ENCODE measurements at regions not wholly inside any gene's neighbourhood (a gene's known extent, or its start where the extent isn't known, plus 50 kb on each side); places are given as distances from the start of the nearest gene placed in this dataset.
"Not testable (repeated sequence)": the region's sequence is repeated elsewhere in the genome, so short reads cannot be mapped to it uniquely, and the experiment has no call there.

GRCh38 chr1:103953386-103953785 is 203.7 kb downstream of the AMY1C start:
- no peak overlapping the region for H3K27ac Mint-ChIP-seq
- H3K4me3 Mint-ChIP-seq = no peak overlapping the region
- H3K9me3 Mint-ChIP-seq = peaks cover 0 to 2% of the 10 kb centered on the region in 2 donors
- DNase-seq (no peak), ATAC-seq (replicated peaks) (no peak)
- H3K4me1 Mint-ChIP-seq = no peaks in the 10 kb centered on the region
- H3K27me3 Mint-ChIP-seq = no peaks in the 10 kb centered on the region
- no peaks in the 10 kb centered on the region for H3K36me3 Mint-ChIP-seq

DNA sequence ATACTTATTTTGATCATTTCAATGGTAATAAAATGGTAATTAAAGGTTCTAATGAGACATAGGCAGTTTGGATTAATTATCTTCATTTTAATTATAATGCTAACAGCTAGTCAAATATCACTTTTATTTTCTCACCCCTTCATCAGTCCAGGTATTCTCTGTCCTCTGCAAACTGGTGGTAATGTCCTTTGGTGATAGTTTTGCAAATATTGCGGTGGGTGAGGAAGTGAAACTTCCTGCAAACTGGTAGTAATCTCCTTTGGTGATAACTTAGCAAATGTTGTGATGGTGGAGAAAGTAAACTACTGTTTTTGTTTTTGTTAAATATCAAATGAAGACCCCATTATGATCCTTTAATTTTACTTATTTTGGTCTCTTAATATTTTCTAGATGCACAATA is 209.0 kb downstream of the AMY1C start:
- no peak for DNase-seq
- no peak for ATAC-seq (replicated peaks)
- H3K27me3 Mint-ChIP-seq = no peaks in the 10 kb centered on the region
- H3K9me3 Mint-ChIP-seq = peaks cover 3 to 13% of the 10 kb centered on the region in 2 donors
- H3K27ac Mint-ChIP-seq = no peak overlapping the region
- H3K4me3 Mint-ChIP-seq = no peak overlapping the region
- H3K4me1 Mint-ChIP-seq = no peaks in the 10 kb centered on the region
- no peaks in the 10 kb centered on the region for H3K36me3 Mint-ChIP-seq

DNA sequence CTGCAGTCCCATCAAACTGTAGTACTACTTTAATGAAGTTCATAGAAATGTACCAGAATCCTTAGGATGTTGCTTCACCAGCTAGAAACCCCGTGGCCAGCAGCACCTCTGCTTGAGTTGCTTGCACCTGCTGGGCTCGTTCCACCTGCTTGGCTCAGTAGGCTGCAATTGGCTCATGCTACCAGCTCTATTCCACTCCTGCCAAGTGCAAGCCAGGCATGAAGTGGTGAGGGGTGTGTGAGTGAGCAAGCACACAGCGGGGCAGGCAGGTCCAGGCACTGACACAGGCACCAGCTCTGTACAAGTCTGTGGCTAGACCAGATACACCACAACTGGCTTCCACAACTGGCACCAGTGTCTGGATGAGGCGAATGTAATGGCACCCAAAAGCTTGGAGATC is 209.9 kb downstream of the AMY1C start:
- no peaks in the 10 kb centered on the region for H3K36me3 Mint-ChIP-seq
- peaks cover 3 to 13% of the 10 kb centered on the region in 2 donors for H3K9me3 Mint-ChIP-seq
- H3K27me3 Mint-ChIP-seq = no peaks in the 10 kb centered on the region
- H3K27ac Mint-ChIP-seq = no peak overlapping the region
- ATAC-seq (replicated peaks) (no peak), DNase-seq (no peak)
- no peak overlapping the region for H3K4me3 Mint-ChIP-seq
- H3K4me1 Mint-ChIP-seq = no peaks in the 10 kb centered on the region

DNA sequence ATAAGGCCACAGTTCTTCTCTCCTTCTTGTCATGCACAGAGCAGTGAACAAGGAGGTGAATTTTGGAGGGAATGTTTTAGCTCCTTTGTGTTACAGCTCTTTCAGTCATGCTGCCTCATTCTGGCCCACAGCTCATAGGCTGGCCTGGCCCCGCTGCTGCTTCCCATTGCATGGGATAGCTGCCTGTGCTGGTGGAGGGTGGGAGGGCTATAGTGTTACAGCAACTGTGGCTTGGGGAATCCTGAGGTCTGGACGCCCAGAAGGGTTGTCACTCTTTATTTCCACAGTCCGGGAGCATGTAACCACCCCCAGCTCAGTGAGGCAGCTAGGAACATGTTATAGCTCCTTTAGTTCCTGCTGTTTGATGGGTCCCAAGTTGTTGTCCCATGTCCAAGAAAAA is 210.3 kb downstream of the AMY1C start:
- DNase-seq = no peak
- Mint-ChIP-seq H3K36me3 (no peaks in the 10 kb centered on the region), H3K27ac (no peak overlapping the region), H3K9me3 (peaks cover 3 to 13% of the 10 kb centered on the region in 2 donors), H3K4me1 (no peaks in the 10 kb centered on the region), H3K4me3 (no peak overlapping the region), H3K27me3 (no peaks in the 10 kb centered on the region)
- ATAC-seq (replicated peaks) = no peak

DNA sequence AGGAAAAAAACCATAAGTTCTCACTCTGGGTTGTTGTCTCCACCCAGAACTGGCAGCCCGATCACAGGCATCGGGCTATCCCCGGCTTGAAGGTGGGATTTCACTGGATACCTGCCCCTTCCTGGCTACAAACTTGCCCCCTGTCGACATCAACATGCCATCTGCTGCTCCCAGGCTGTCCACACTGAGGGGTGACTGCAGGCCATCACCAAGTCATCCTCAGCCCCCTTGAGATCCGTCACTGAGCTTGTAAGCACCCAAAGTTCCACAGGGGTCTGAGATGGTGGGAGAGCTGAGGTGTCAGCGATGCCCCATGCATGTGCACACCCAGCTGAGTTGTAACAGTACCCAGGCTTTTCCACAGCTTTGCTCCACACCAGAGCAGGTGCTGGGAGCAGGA is 211.0 kb downstream of the AMY1C start:
- no peak overlapping the region for H3K27ac Mint-ChIP-seq
- no peaks in the 10 kb centered on the region for H3K36me3 Mint-ChIP-seq
- H3K9me3 Mint-ChIP-seq = peaks cover 5 to 13% of the 10 kb centered on the region in 2 donors
- H3K27me3 Mint-ChIP-seq = no peaks in the 10 kb centered on the region
- DNase-seq = no peak
- no peaks in the 10 kb centered on the region for H3K4me1 Mint-ChIP-seq
- H3K4me3 Mint-ChIP-seq = no peak overlapping the region
- no peak for ATAC-seq (replicated peaks)

DNA sequence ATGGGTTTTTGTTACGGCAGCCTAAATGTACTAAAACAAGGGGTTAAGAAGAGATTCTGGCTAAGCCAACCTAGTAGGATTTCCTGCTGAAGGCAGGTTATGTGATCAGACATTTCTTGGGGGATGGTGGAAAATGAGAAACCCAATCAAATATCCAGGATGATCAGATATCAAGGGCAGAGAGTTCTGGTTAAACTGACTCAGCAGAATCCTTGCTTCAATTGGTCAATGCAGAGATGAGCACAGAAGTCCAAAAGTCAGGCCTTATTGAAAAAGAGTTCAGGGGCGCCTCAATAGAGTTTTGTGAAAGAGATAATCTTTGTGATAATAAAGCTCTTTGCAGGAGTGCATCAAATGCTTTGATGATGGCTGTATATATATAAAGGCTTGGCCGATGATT is 237.1 kb downstream of the AMY1C start:
- H3K36me3 Mint-ChIP-seq = no peaks in the 10 kb centered on the region
- H3K9me3 Mint-ChIP-seq = peaks cover 0 to 2% of the 10 kb centered on the region in 2 donors
- H3K4me1 Mint-ChIP-seq = no peaks in the 10 kb centered on the region
- DNase-seq = no peak
- no peaks in the 10 kb centered on the region for H3K27me3 Mint-ChIP-seq
- H3K27ac Mint-ChIP-seq = no peak overlapping the region
- ATAC-seq (replicated peaks) = no peak
- no peak overlapping the region for H3K4me3 Mint-ChIP-seq

DNA sequence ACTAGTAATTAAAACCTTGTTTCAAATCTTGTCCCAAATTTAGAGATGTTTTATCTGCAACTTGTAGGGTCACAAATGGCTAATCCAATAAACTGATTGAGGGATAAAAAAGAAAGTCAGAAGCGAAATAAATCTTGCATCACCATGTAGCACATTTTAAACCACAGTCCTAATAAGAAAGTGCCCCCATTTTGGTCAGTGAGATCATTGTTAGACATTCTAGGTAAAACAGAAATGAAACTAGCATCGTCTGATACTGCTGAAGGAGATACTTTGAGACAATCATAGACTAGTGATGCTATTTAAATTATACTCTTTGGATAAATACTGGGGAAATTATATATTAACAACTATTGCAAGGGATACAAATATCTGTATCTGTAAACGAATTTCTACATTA is 247.9 kb downstream of the AMY1C start:
- no peak for ATAC-seq (replicated peaks)
- no peak for DNase-seq
- peaks cover 0 to 2% of the 10 kb centered on the region in 2 donors for H3K9me3 Mint-ChIP-seq
- no peaks in the 10 kb centered on the region for H3K4me1 Mint-ChIP-seq
- H3K27ac Mint-ChIP-seq = no peak overlapping the region
- H3K4me3 Mint-ChIP-seq = no peak overlapping the region
- no peaks in the 10 kb centered on the region for H3K27me3 Mint-ChIP-seq
- H3K36me3 Mint-ChIP-seq = no peaks in the 10 kb centered on the region

- H3K27me3 Mint-ChIP-seq = no peaks in the 10 kb centered on the region
- H3K4me1 Mint-ChIP-seq = no peaks in the 10 kb centered on the region
- H3K27ac Mint-ChIP-seq = no peak overlapping the region
- peak; percentile 29 to 33 for ATAC-seq (replicated peaks)
- no peak for DNase-seq
- H3K36me3 Mint-ChIP-seq = no peaks in the 10 kb centered on the region
- H3K4me3 Mint-ChIP-seq = no peak overlapping the region
- peaks cover 3 to 4% of the 10 kb centered on the region in 2 donors for H3K9me3 Mint-ChIP-seq
These were observed 269.4 kb downstream of the AMY1C start for GRCh38 chr1:104018922-104019674.

DNA sequence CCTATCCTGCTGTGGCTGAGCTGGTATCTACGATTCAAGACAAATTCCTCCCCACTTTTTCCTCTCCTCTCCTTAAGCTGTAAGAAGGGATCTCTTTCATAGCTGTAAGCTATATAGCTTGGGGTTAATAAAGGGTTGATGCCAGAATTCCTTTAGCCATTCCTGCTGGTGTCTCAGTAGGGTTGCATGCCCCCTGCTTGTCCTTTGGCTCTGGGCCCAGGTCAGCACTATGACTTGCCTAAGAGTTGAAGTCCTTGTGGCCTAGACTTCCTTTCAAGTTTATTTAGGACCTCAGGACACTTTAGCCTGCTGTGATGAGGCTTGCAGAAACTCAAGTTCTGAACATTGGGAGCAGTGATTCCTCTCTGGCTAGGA is 270.0 kb downstream of the AMY1C start:
- Mint-ChIP-seq H3K36me3 (no peaks in the 10 kb centered on the region), H3K27ac (no peak overlapping the region), H3K4me3 (no peak overlapping the region), H3K9me3 (peaks cover 4 to 5% of the 10 kb centered on the region in 2 donors), H3K4me1 (no peaks in the 10 kb centered on the region), H3K27me3 (no peaks in the 10 kb centered on the region)
- no peak for DNase-seq
- ATAC-seq (replicated peaks) = no peak

DNA sequence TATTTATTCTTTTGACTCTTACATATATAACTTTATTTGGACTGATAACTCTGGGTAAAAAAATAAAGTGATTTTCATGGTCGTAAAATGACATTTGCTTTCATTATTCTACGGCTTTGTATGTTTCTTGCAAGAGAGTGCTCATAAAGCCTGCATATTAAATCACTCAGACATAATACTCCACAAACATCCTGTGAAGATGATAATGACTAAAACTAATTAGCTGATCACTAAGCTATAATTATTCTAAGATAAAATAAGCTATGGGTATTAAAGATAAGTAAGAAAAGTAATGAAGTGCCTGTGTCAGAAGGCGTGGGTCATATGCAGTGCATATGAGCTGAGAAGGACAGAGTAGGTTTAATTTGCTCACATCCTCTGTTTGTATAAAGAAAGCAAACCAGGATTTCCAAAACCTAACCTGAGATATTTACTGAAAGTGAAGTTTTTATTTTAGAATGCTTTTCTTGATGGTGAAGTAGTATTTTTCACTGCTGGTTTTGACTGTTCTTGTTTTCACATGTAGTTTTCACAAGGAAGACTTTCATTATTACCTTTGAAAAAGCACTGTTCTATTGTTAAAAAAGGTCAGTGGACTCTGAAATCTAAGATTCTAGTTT is 278.8 kb downstream of the AMY1C start:
- no peak overlapping the region for H3K27ac Mint-ChIP-seq
- no peak for ATAC-seq (replicated peaks)

GRCh38 chr1:104029456-104029970 is 279.8 kb downstream of the AMY1C start:
- DNase-seq (no peak), ATAC-seq (replicated peaks) (no peak)
- Mint-ChIP-seq H3K36me3 (no peaks in the 10 kb centered on the region), H3K4me3 (no peak overlapping the region), H3K4me1 (no peaks in the 10 kb centered on the region), H3K9me3 (peaks cover 0 to 3% of the 10 kb centered on the region in 2 donors), H3K27me3 (no peaks in the 10 kb centered on the region), H3K27ac (no peak overlapping the region)

More for the DNA sequence above, 278.8 kb downstream of the AMY1C start:
- no peak overlapping the region for H3K4me3 Mint-ChIP-seq
- H3K9me3 Mint-ChIP-seq = peaks cover 0 to 3% of the 10 kb centered on the region in 2 donors
- no peak for DNase-seq
- H3K4me1 Mint-ChIP-seq = no peaks in the 10 kb centered on the region
- no peaks in the 10 kb centered on the region for H3K27me3 Mint-ChIP-seq
- no peaks in the 10 kb centered on the region for H3K36me3 Mint-ChIP-seq

DNA sequence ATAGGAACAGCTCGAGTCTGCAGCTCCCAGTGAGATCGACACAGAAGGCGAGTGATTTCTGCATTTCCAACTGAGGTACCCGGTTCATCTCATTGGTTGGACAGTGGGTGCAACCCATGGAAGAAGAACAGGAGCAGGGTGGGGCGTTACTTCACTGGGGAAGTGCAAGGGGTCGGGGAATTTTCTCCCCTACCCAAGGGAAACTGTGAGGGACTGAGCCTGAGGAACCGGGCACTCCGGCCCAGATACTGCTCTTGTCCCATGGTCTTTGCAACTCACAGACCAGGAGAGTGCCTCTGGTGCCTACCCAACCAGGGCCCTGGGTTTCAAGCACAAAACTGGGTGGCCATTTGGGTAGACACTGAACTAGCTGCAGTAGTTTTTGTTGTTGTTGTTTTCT is 307.1 kb downstream of the AMY1C start:
- no peaks in the 10 kb centered on the region for H3K36me3 Mint-ChIP-seq

DNA sequence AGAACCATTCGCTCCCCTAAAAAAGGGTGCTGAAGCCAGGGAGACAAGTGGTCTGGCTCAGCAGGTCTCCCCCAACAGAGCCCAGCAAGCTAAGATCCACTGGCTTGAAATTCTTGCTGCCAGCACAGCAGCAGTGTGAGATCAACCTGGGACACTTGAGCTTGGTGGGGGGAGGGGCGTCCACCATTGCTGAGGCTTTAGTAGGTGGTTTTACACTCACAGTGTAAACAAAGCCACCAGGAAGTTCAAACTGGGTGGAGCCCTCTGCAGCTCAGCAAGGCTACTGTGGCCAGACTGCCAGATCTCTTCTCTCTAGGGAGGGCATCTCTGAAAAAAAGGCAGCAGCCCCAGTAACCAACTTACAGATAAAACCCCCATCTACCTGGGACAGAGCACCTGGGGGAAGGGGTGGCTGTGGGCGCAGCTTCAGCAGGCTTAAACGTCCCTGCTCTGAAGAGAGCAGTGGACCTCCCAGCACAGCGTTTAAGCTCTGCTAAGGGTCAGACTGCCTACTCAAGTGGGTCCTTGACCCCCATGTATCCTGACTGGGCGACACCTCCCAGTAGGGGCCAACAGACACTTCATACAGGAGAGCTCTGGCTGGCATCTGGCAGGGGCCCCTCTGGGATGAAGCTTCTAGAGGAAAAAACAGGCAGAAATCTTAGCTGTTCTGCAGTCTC is 307.7 kb downstream of the AMY1C start:
- not testable (repeated sequence) for H3K36me3 Mint-ChIP-seq; H3K4me3 Mint-ChIP-seq; DNase-seq; ATAC-seq (replicated peaks); H3K27me3 Mint-ChIP-seq; H3K4me1 Mint-ChIP-seq; H3K9me3 Mint-ChIP-seq; H3K27ac Mint-ChIP-seq

More for the DNA sequence above, 307.1 kb downstream of the AMY1C start:
- no peak for DNase-seq
- no peak overlapping the region for H3K27ac Mint-ChIP-seq
- ATAC-seq (replicated peaks) = no peak
- no peak overlapping the region for H3K4me3 Mint-ChIP-seq
- peaks cover 12 to 13% of the 10 kb centered on the region in 2 donors for H3K9me3 Mint-ChIP-seq
- H3K27me3 Mint-ChIP-seq = no peaks in the 10 kb centered on the region
- H3K4me1 Mint-ChIP-seq = no peaks in the 10 kb centered on the region

DNA sequence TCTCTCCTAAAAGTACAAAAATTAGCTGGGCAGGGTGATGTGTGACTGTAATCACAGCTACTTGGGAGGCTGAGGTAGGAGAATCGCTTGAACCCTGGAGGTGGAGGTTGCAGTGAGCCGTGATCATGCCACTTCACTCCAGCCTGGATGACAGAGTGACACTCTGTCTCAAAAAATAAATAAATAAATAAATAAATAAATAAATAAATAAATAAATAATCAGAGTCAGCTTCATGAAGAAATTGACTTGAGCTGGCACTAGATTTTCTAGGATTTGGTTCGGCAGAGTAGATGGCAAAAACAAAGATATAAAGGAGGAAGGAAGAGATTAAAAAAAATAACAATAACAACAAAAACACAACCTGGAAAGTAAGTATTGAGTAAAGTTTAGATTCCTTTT is 311.9 kb downstream of the AMY1C start:
- not testable (repeated sequence) for H3K36me3 Mint-ChIP-seq; H3K27ac Mint-ChIP-seq; H3K4me3 Mint-ChIP-seq; H3K9me3 Mint-ChIP-seq; ATAC-seq (replicated peaks); DNase-seq; H3K4me1 Mint-ChIP-seq; H3K27me3 Mint-ChIP-seq

DNA sequence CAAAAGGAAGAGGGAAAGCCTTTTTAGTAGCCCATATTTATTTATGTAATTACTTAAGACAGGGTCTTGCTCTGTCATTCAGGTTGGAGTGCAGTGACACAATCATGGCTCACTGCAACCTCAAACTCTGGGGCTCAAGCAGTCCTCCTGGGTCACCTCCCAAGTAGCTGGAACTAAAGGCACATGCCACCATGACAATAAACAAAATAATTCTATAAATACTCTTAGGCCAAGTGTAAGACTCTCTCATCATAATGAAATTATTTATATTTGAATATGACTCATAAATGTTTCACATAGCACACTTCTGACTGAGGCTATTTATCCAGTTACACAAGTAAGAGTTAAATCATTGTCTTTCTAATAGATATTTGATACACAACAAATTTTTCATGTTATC is 314.7 kb downstream of the AMY1C start:
- no peaks in the 10 kb centered on the region for H3K27me3 Mint-ChIP-seq
- H3K4me3 Mint-ChIP-seq = no peak overlapping the region
- DNase-seq (no peak), ATAC-seq (replicated peaks) (no peak)
- H3K36me3 Mint-ChIP-seq = no peaks in the 10 kb centered on the region
- no peak overlapping the region for H3K27ac Mint-ChIP-seq
- no peaks in the 10 kb centered on the region for H3K4me1 Mint-ChIP-seq
- no peaks in the 10 kb centered on the region for H3K9me3 Mint-ChIP-seq

Data from stimulated activated naive B cell treated with anti-CD40 and anti-IgM and Interleukin-4, amounts not matched to agents 10 μg/mL and 1 μg/mL and 100 μg/mL, for 72 hours (primary cell).